Vagina (tissue), 2 donors: ENCODE measurements at regions not wholly inside any gene's neighbourhood (a gene's known extent, or its start where the extent isn't known, plus 50 kb on each side); places are given as distances from the start of the nearest gene placed in this dataset.
"Not testable (repeated sequence)": the region's sequence is repeated elsewhere in the genome, so short reads cannot be mapped to it uniquely, and the experiment has no call there.

Source experiments
- CTCF ChIP-seq, 3 experiments: fragments of 450-650 bp in 2 of 3; fragments of 200-600 bp in 1 of 3; sonication (generic) in 1 of 3; IDR thresholded peaks; one replicate each; pipeline ENCODE4 v1.5.1; 2017 to 2019; ENCODE audit warnings: antibody characterized with exemption in 3 of 3, mild to moderate bottlenecking in 2 of 3, moderate library complexity in 2 of 3
- POLR2A ChIP-seq, 2 donors: fragments of 450-650 bp; IDR thresholded peaks; one replicate each; pipeline ENCODE4 v1.6.1; 2017; ENCODE audit warnings: antibody characterized with exemption in 2 of 2, mild to moderate bottlenecking in 2 of 2, moderate library complexity in 2 of 2

GRCh38 chr20:26183720-26184119 lies 487.1 kb upstream of the ZNF337 start:
- not testable (repeated sequence) for TF ChIP-seq CTCF, POLR2A (IDR thresholded peaks at IDR 0.05)
